HG03139 (cell line): ENCODE measurements at regions not wholly inside any gene's neighbourhood (a gene's known extent, or its start where the extent isn't known, plus 50 kb on each side); places are given as distances from the start of the nearest gene placed in this dataset.
"Not testable (repeated sequence)": the region's sequence is repeated elsewhere in the genome, so short reads cannot be mapped to it uniquely, and the experiment has no call there.

Source experiments
- ATAC-seq: cut with Tn5 transposase; IDR thresholded peaks from one replicate; pipeline ENCODE4 v1.9.1; 2021; ENCODE audit not compliant: unreplicated experiment

- ATAC-seq, result not testable (repeated sequence)
Measured at GRCh38 chr2:209018633-209019032, 405.2 kb upstream of the MAP2 start.

- no peak for ATAC-seq
Measured at GRCh38 chr2:209029249-209029648, 394.6 kb upstream of the MAP2 start.

GRCh38 chr2:209044307-209044706 is 379.5 kb upstream of the MAP2 start:
- no peak for ATAC-seq

- no peak for ATAC-seq
Measured at GRCh38 chr2:209046163-209046562, 377.7 kb upstream of the MAP2 start.

- no peak for ATAC-seq
Measured at GRCh38 chr2:209049608-209050007, 374.2 kb upstream of the MAP2 start.

GRCh38 chr2:209062210-209062609 is 361.6 kb upstream of the MAP2 start:
- ATAC-seq, result no peak

GRCh38 chr2:209070262-209070661 is 353.6 kb upstream of the MAP2 start:
- no peak for ATAC-seq

- no peak for ATAC-seq
Measured at GRCh38 chr2:209073151-209073550, 350.7 kb upstream of the MAP2 start.

GRCh38 chr2:209074711-209075110 is 349.1 kb upstream of the MAP2 start:
- ATAC-seq, result no peak

GRCh38 chr2:209076151-209076550 is 347.7 kb upstream of the MAP2 start:
- ATAC-seq, result no peak

GRCh38 chr2:209086761-209087160 is 337.1 kb upstream of the MAP2 start:
- ATAC-seq, result no peak

- no peak for ATAC-seq
Measured at GRCh38 chr2:209091056-209091455, 332.8 kb upstream of the MAP2 start.

GRCh38 chr2:209094221-209094620 is 329.6 kb upstream of the MAP2 start:
- no peak for ATAC-seq

GRCh38 chr2:209095432-209095831 is 328.4 kb upstream of the MAP2 start:
- ATAC-seq, result no peak

GRCh38 chr2:209097168-209097567 is 326.7 kb upstream of the MAP2 start:
- no peak for ATAC-seq

GRCh38 chr2:209102319-209102718 is 321.5 kb upstream of the MAP2 start:
- no peak for ATAC-seq

- no peak for ATAC-seq
Measured at GRCh38 chr2:209113026-209113425, 310.8 kb upstream of the MAP2 start.

GRCh38 chr2:209114588-209115240 is 309.1 kb upstream of the MAP2 start:
- no peak for ATAC-seq

GRCh38 chr2:209121691-209122090 is 302.2 kb upstream of the MAP2 start:
- ATAC-seq, result peak; percentile 87

GRCh38 chr2:209125291-209125690 is 298.6 kb upstream of the MAP2 start:
- ATAC-seq, result no peak

- ATAC-seq, result no peak
Measured at GRCh38 chr2:209138079-209138478, 285.8 kb upstream of the MAP2 start.

- ATAC-seq, result no peak
Measured at GRCh38 chr2:209141142-209141541, 282.7 kb upstream of the MAP2 start.

- ATAC-seq, result no peak
Measured at GRCh38 chr2:209141818-209142217, 282.0 kb upstream of the MAP2 start.
